ENCODE measurements at regions not wholly inside any gene's neighbourhood (a gene's known extent, or its start where the extent isn't known, plus 50 kb on each side); places are given as distances from the start of the nearest gene placed in this dataset.

- Histone ChIP-seq H3K79me2 (ENCODE audit: control insufficient read depth, low read length) (no peaks in the 10 kb centered on the region), H3K4me1 (ENCODE audit: control insufficient read depth, low read length) (peaks cover 32% of the 10 kb centered on the region), H3F3A (ENCODE audit: control insufficient read depth, insufficient read depth) (no peaks in the 10 kb centered on the region), H3K4me3 (ENCODE audit: low read length) (no peak overlapping the region), H4K20me1 (ENCODE audit: control insufficient read depth, insufficient read depth, low read depth, low read length) (no peaks in the 10 kb centered on the region), H3K36me3 (ENCODE audit: control insufficient read depth, low read length) (no peaks in the 10 kb centered on the region), H3K27ac (ENCODE audit: low read depth, low read length) (no peak overlapping the region), H3K27me3 (ENCODE audit: control insufficient read depth, low read length) (peaks cover 13% of the 10 kb centered on the region), H3K4me2 (ENCODE audit: low read length) (no peak overlapping the region), H3K9me3 (ENCODE audit: control insufficient read depth, insufficient read depth, low read length) (no peaks in the 10 kb centered on the region), H3K9me2 (replicated peaks; ENCODE audit: control insufficient read depth, low read length) (no peaks in the 10 kb centered on the region)
- TF ChIP-seq EZH2phosphoT487 (IDR thresholded peaks at IDR 0.05; ENCODE audit: borderline replicate concordance, low read length): no peak
- TF ChIP-seq CTCF (IDR thresholded peaks at IDR 0.05; ENCODE audit: low read depth, low read length, poor library complexity, severe bottlenecking): no peak
Measured at GRCh38 chr9:91039125-91039834, 237.7 kb downstream of the SYK start.

- H3K79me2 ChIP-seq (ENCODE audit: control insufficient read depth, low read length): no peaks in the 10 kb centered on the region
- H3K4me2 ChIP-seq (ENCODE audit: low read length): no peak overlapping the region
- H3K27me3 ChIP-seq (ENCODE audit: control insufficient read depth, low read length): peaks cover 13% of the 10 kb centered on the region
- H3F3A ChIP-seq (ENCODE audit: control insufficient read depth, insufficient read depth): no peaks in the 10 kb centered on the region
- TF ChIP-seq EZH2phosphoT487 (IDR thresholded peaks at IDR 0.05; ENCODE audit: borderline replicate concordance, low read length): no peak
- TF ChIP-seq CTCF (IDR thresholded peaks at IDR 0.05; ENCODE audit: low read depth, low read length, poor library complexity, severe bottlenecking): no peak
- H3K4me1 ChIP-seq (ENCODE audit: control insufficient read depth, low read length): peaks cover 28% of the 10 kb centered on the region
- H3K36me3 ChIP-seq (ENCODE audit: control insufficient read depth, low read length): no peaks in the 10 kb centered on the region
- H4K20me1 ChIP-seq (ENCODE audit: control insufficient read depth, insufficient read depth, low read depth, low read length): no peaks in the 10 kb centered on the region
- H3K27ac ChIP-seq (ENCODE audit: low read depth, low read length): no peak overlapping the region
- no peaks in the 10 kb centered on the region for H3K9me2 ChIP-seq (replicated peaks; ENCODE audit: control insufficient read depth, low read length)
- no peak overlapping the region for H3K4me3 ChIP-seq (ENCODE audit: low read length)
- no peaks in the 10 kb centered on the region for H3K9me3 ChIP-seq (ENCODE audit: control insufficient read depth, insufficient read depth, low read length)
Measured at GRCh38 chr9:91039835-91040140, 238.2 kb downstream of the SYK start.

- Histone ChIP-seq H3K36me3 (ENCODE audit: control insufficient read depth, low read length) (no peaks in the 10 kb centered on the region), H3K4me1 (ENCODE audit: control insufficient read depth, low read length) (peaks cover 20% of the 10 kb centered on the region), H3K9me2 (replicated peaks; ENCODE audit: control insufficient read depth, low read length) (no peaks in the 10 kb centered on the region), H3K9me3 (ENCODE audit: control insufficient read depth, insufficient read depth, low read length) (no peaks in the 10 kb centered on the region), H3K79me2 (ENCODE audit: control insufficient read depth, low read length) (no peaks in the 10 kb centered on the region), H3K4me2 (ENCODE audit: low read length) (no peak overlapping the region), H3K4me3 (ENCODE audit: low read length) (no peak overlapping the region), H3F3A (ENCODE audit: control insufficient read depth, insufficient read depth) (no peaks in the 10 kb centered on the region), H4K20me1 (ENCODE audit: control insufficient read depth, insufficient read depth, low read depth, low read length) (no peaks in the 10 kb centered on the region), H3K27ac (ENCODE audit: low read depth, low read length) (no peak overlapping the region), H3K27me3 (ENCODE audit: control insufficient read depth, low read length) (peaks cover 13% of the 10 kb centered on the region)
- no peak for TF ChIP-seq EZH2phosphoT487 (IDR thresholded peaks at IDR 0.05; ENCODE audit: borderline replicate concordance, low read length)
- TF ChIP-seq CTCF (IDR thresholded peaks at IDR 0.05; ENCODE audit: low read depth, low read length, poor library complexity, severe bottlenecking): no peak
Measured at GRCh38 chr9:91040371-91041215, 239.0 kb downstream of the SYK start.

Measured in DOHH2 (cell line).